HG02870 (cell line): ENCODE measurements at regions not wholly inside any gene's neighbourhood (a gene's known extent, or its start where the extent isn't known, plus 50 kb on each side); places are given as distances from the start of the nearest gene placed in this dataset.
"Not testable (repeated sequence)": the region's sequence is repeated elsewhere in the genome, so short reads cannot be mapped to it uniquely, and the experiment has no call there.

ENCODE experiments used
- ATAC-seq: cut with Tn5 transposase; IDR thresholded peaks from one replicate; pipeline ENCODE4 v1.9.1; 2021; ENCODE audit warnings: mild to moderate bottlenecking, moderate library complexity; ENCODE audit not compliant: unreplicated experiment

GRCh38 chr13:33410619-33411018, 125.1 kb upstream of the STARD13 start:
- ATAC-seq, result no peak

- ATAC-seq, result no peak
Observed at GRCh38 chr13:33411312-33411711, 125.8 kb upstream of the STARD13 start.

DNA sequence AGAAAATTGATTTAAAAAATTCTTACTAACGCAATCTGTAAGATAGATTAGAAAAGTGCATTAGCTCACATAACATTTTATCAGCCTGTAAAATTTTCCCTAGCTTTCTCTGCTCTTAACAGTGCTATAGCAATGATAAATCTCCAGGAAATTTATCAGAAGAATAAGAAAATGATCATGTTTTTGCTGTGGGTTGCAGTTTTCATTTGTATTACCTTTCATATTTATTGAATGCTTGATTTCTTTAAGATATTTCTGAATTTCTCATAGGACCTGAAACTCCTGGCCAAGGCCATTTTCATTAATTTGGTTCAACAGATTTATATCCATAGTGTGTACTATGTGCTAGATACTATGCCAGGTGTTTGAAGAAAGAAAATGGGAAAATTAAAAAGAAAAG, 130.3 kb upstream of the STARD13 start:
- no peak for ATAC-seq

DNA sequence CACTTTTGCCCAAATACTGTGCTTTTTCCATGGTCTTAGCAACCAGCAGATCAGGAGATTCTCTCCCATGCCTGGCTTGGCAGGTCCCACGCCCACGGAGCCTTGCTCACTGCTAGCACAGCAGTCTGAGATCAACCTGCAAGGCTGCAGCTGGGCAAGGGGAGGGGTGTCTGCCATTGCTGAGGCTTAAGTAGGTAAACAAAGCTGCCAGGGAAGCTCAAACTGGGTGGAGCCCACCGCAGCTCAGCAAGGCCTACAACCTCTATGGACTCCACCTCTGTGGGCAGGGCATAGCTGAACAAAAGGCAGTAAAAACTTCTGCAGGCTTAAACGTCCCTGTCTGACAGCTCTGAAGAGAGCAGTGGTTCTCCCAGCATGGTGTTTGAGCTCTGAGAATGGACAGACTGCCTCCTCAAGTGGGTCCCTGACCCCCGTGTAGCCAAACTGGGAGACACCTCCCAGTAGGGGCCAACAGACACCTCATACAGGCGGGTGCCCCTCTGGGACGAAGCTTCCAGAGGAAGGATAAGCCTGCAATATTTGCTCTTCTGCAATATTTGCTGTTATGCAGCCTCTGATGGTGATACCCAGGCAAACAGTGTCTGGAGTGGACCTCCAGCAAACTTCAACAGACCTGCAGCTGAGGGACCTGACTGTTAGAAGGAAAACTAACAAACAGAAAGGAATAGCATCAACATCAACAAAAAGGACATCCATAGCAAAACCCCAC, 132.8 kb upstream of the STARD13 start:
- not testable (repeated sequence) for ATAC-seq

DNA sequence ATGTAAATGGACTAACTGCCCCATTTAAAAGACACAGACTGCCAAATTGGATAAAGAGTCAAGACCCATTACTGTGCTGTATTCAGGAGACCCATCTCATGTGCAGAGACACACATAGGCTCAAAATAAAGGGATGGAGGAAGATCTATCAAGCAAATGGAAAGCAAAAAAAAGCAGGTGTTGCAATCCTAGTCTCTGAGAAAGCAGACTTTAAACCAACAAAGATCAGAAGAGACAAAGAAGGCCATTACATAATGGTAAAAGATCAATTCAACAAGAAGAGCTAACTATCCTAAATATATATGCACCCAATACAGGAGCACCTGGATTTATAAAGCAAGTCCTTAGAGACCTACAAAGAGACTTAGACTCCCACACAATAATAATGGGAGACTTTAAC, 134.6 kb upstream of the STARD13 start:
- not testable (repeated sequence) for ATAC-seq

DNA sequence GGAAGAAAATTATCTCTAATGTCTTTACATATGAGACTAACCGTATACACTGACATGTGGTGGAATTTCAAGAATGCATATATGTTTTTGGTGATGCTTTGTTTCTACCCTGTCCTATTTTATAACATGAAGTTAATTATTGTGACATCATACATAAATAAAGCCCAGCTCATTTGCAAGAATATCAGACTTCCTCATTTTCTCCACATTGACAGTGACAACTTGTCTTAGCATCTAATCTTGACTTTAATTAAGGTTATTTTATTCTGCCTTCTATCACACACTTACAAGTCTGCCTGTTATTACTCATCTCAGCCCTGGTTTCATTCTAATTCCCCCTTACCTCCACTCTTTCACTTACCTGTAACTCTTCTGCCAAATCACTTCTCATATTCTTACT, 140.6 kb upstream of the STARD13 start:
- no peak for ATAC-seq

DNA sequence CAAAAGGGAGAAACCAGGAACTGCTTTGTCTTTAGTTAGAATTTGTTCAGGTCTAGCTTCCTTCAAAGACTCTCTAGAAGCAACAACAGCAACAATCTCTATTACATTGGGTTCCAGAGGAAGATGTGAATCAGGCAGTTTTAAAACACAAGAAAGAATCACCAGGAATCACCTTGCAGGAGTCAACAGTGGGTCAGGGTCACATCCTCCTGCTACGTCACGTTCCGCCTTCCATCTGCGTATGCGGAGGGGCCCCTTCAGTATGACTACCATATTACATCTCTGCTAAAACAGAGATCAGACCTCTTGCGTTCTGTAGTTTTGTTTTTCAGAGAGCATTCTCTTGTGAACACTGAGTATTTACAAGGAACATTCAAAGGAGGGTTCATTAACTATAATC, 147.8 kb upstream of the STARD13 start:
- ATAC-seq, result no peak

- no peak for ATAC-seq
Observed at GRCh38 chr13:33434676-33435075, 149.1 kb upstream of the STARD13 start.

- no peak for ATAC-seq
Observed at GRCh38 chr13:33435207-33435606, 149.7 kb upstream of the STARD13 start.

GRCh38 chr13:33438918-33439317, 153.4 kb upstream of the STARD13 start:
- ATAC-seq, result no peak

DNA sequence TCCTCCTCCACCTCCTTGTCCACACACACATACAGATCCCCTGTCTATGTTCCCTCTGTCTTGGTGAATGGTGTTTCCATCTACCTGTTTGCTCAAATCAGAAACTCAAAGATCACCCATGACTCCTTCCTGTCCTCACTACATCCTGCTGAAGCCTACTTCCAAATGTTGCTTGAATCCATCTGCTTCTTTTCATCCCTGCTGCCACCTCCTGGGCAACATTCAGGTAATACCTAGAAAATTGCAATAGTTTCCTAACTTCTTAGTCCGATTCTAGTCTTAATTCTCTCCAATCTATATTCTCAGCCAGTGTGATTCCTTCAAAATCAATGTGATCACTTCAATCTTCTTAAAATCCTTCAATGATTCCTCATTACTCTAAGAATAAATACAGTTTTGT, 155.5 kb upstream of the STARD13 start:
- ATAC-seq, result no peak

- ATAC-seq, result no peak
Observed at GRCh38 chr13:33445024-33445423, 159.5 kb upstream of the STARD13 start.

- no peak for ATAC-seq
Observed at GRCh38 chr13:33445476-33445875, 159.9 kb upstream of the STARD13 start.

GRCh38 chr13:33446821-33447725, 161.5 kb upstream of the STARD13 start:
- no peak for ATAC-seq

DNA sequence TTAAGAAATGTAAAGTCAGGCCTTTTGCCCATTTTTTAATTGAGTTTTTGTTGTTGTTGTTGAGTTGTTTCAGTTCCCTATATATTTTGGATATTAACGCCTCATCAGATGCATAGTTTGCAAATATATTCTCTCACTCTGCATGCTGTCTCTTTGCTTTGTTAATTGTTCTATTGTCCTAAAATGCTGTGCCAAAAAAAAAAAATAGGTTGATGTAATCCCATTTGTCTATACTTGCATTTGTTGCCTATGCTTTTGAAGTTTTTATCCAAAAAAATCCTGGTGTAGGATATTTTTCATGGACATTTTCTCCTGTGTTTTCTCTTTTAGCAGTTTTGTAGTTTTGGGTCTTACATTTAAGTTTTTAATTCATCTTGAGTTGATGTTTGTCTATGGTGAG, 163.3 kb upstream of the STARD13 start:
- ATAC-seq, result no peak

GRCh38 chr13:33450956-33451709, 165.6 kb upstream of the STARD13 start:
- ATAC-seq, result no peak

GRCh38 chr13:33452873-33453517, 167.4 kb upstream of the STARD13 start:
- no peak for ATAC-seq

DNA sequence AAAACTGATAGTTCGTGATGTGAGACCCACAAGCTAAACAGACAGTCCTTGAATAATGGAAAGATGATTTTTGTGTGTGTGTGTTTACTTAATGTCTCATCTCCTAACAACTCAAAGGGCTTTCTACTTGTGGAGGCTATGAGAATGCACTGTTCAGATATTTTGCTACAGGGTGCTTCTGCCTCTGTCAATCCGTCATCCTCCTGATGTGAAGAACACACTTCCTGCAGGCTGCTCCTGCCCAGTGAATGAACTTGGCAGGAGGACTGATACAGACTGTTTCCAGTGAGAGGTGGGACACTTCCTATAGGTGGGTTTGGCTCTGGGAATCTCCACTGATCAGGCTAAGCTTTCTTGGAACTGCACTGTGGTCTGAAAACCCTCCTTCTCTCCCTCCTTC, 168.4 kb upstream of the STARD13 start:
- ATAC-seq, result no peak

- ATAC-seq, result no peak
Observed at GRCh38 chr13:33454844-33455705, 169.5 kb upstream of the STARD13 start.

- ATAC-seq, result no peak
Observed at GRCh38 chr13:33459702-33460101, 174.1 kb upstream of the STARD13 start.
